ENCODE measurements at regions not wholly inside any gene's neighbourhood (a gene's known extent, or its start where the extent isn't known, plus 50 kb on each side); places are given as distances from the start of the nearest gene placed in this dataset.
"Not testable (repeated sequence)": the region's sequence is repeated elsewhere in the genome, so short reads cannot be mapped to it uniquely, and the experiment has no call there.

- no peaks in the 10 kb centered on the region for H3K27me3 Mint-ChIP-seq
- no peaks in the 10 kb centered on the region for H3K4me1 Mint-ChIP-seq
- peaks cover 6 to 12% (median 10%) of the 10 kb centered on the region in 3 donors for H3K9me3 Mint-ChIP-seq
- no peaks in the 10 kb centered on the region for H3K36me3 Mint-ChIP-seq
- no peak overlapping the region for H3K27ac Mint-ChIP-seq
- H3K4me3 Mint-ChIP-seq = no peak overlapping the region
These were observed 1214.9 kb downstream of the GALC start for GRCh38 chr14:86777963-86778602.

GRCh38 chr14:86775896-86776295, 1217.1 kb downstream of the GALC start:
- not testable (repeated sequence) for H3K27ac Mint-ChIP-seq, H3K27me3 Mint-ChIP-seq, H3K36me3 Mint-ChIP-seq, H3K4me1 Mint-ChIP-seq, H3K4me3 Mint-ChIP-seq
- peaks cover 2 to 15% (median 12%) of the 10 kb centered on the region in 3 donors for H3K9me3 Mint-ChIP-seq

- H3K4me1 Mint-ChIP-seq = no peaks in the 10 kb centered on the region
- H3K27ac Mint-ChIP-seq = no peak overlapping the region
- no peak overlapping the region for H3K4me3 Mint-ChIP-seq
- no peaks in the 10 kb centered on the region for H3K36me3 Mint-ChIP-seq
- H3K9me3 Mint-ChIP-seq = peaks cover 2 to 15% (median 12%) of the 10 kb centered on the region in 3 donors
- no peaks in the 10 kb centered on the region for H3K27me3 Mint-ChIP-seq
These were observed 1218.1 kb downstream of the GALC start for GRCh38 chr14:86774916-86775315.

- no peaks in the 10 kb centered on the region for H3K4me1 Mint-ChIP-seq
- peak overlapping the region in 1 of 3 donors; percentile 35 for H3K27ac Mint-ChIP-seq
- H3K9me3 Mint-ChIP-seq = peaks cover 4 to 15% (median 15%) of the 10 kb centered on the region in 3 donors
- H3K27me3 Mint-ChIP-seq = no peaks in the 10 kb centered on the region
- H3K4me3 Mint-ChIP-seq = no peak overlapping the region
- no peaks in the 10 kb centered on the region for H3K36me3 Mint-ChIP-seq
These were observed 1220.9 kb downstream of the GALC start for GRCh38 chr14:86772075-86772474.

GRCh38 chr14:86770186-86770585, 1222.8 kb downstream of the GALC start:
- Mint-ChIP-seq H3K4me3 (no peak overlapping the region), H3K4me1 (no peaks in the 10 kb centered on the region), H3K27ac (no peak overlapping the region), H3K36me3 (no peaks in the 10 kb centered on the region), H3K9me3 (peaks cover 8 to 23% (median 11%) of the 10 kb centered on the region in 3 donors), H3K27me3 (no peaks in the 10 kb centered on the region)

GRCh38 chr14:86766469-86766868, 1226.5 kb downstream of the GALC start:
- Mint-ChIP-seq H3K36me3 (no peaks in the 10 kb centered on the region), H3K4me3 (no peak overlapping the region), H3K9me3 (peaks cover 6 to 9% (median 8%) of the 10 kb centered on the region in 3 donors), H3K4me1 (no peaks in the 10 kb centered on the region), H3K27ac (no peak overlapping the region), H3K27me3 (no peaks in the 10 kb centered on the region)

- H3K9me3 Mint-ChIP-seq = peaks cover 2 to 7% (median 6%) of the 10 kb centered on the region in 3 donors
- H3K27ac Mint-ChIP-seq = no peak overlapping the region
- no peaks in the 10 kb centered on the region for H3K4me1 Mint-ChIP-seq
- H3K27me3 Mint-ChIP-seq = no peaks in the 10 kb centered on the region
- H3K36me3 Mint-ChIP-seq = no peaks in the 10 kb centered on the region
- no peak overlapping the region for H3K4me3 Mint-ChIP-seq
These were observed 1231.4 kb downstream of the GALC start for GRCh38 chr14:86761611-86762010.

- H3K27me3 Mint-ChIP-seq = no peaks in the 10 kb centered on the region
These were observed 1226.7 kb downstream of the FLRT2 start for GRCh38 chr14:86756521-86757190.

GRCh38 chr14:86750488-86750887, 1220.5 kb downstream of the FLRT2 start:
- not testable (repeated sequence) for H3K36me3 Mint-ChIP-seq, H3K27me3 Mint-ChIP-seq, H3K4me1 Mint-ChIP-seq, H3K4me3 Mint-ChIP-seq, H3K27ac Mint-ChIP-seq
- peaks cover 6 to 46% (median 18%) of the 10 kb centered on the region in 3 donors for H3K9me3 Mint-ChIP-seq

More at GRCh38 chr14:86756521-86757190, 1226.7 kb downstream of the FLRT2 start:
- H3K4me3 Mint-ChIP-seq = no peak overlapping the region
- H3K36me3 Mint-ChIP-seq = no peaks in the 10 kb centered on the region
- H3K4me1 Mint-ChIP-seq = peaks cover 0 to 1% (median 0%) of the 10 kb centered on the region in 3 donors
- H3K27ac Mint-ChIP-seq = no peak overlapping the region
- H3K9me3 Mint-ChIP-seq = peaks cover 2 to 20% (median 8%) of the 10 kb centered on the region in 3 donors

GRCh38 chr14:86739761-86740160, 1209.8 kb downstream of the FLRT2 start:
- Mint-ChIP-seq H3K27ac (no peak overlapping the region), H3K4me3 (no peak overlapping the region), H3K4me1 (no peaks in the 10 kb centered on the region), H3K36me3 (no peaks in the 10 kb centered on the region), H3K9me3 (peaks cover 0 to 10% (median 2%) of the 10 kb centered on the region in 3 donors), H3K27me3 (no peaks in the 10 kb centered on the region)

GRCh38 chr14:86731427-86731826, 1201.5 kb downstream of the FLRT2 start:
- H3K27me3 Mint-ChIP-seq, H3K4me1 Mint-ChIP-seq, H3K36me3 Mint-ChIP-seq, H3K27ac Mint-ChIP-seq, H3K4me3 Mint-ChIP-seq, H3K9me3 Mint-ChIP-seq: not testable (repeated sequence)

- peaks cover 6 to 19% (median 7%) of the 10 kb centered on the region in 3 donors for H3K9me3 Mint-ChIP-seq
- H3K27ac Mint-ChIP-seq = no peak overlapping the region
- no peaks in the 10 kb centered on the region for H3K36me3 Mint-ChIP-seq
These were observed 1193.3 kb downstream of the FLRT2 start for GRCh38 chr14:86723254-86723624.

GRCh38 chr14:86722612-86723253, 1192.8 kb downstream of the FLRT2 start:
- Mint-ChIP-seq H3K27ac (no peak overlapping the region), H3K9me3 (peaks cover 7 to 22% (median 8%) of the 10 kb centered on the region in 3 donors), H3K27me3 (no peaks in the 10 kb centered on the region), H3K36me3 (no peaks in the 10 kb centered on the region), H3K4me1 (peaks cover 0 to 3% (median 0%) of the 10 kb centered on the region in 3 donors), H3K4me3 (no peak overlapping the region)

More at GRCh38 chr14:86723254-86723624, 1193.3 kb downstream of the FLRT2 start:
- Mint-ChIP-seq H3K27me3 (no peaks in the 10 kb centered on the region), H3K4me3 (no peak overlapping the region), H3K4me1 (peaks cover 0 to 3% (median 0%) of the 10 kb centered on the region in 3 donors)

- Mint-ChIP-seq H3K4me3 (no peak overlapping the region), H3K9me3 (peaks cover 6 to 9% (median 7%) of the 10 kb centered on the region in 3 donors)
These were observed 1184.6 kb downstream of the FLRT2 start for GRCh38 chr14:86714575-86714974.

GRCh38 chr14:86714153-86714552, 1184.2 kb downstream of the FLRT2 start:
- no peaks in the 10 kb centered on the region for H3K4me1 Mint-ChIP-seq

More at GRCh38 chr14:86714575-86714974, 1184.6 kb downstream of the FLRT2 start:
- Mint-ChIP-seq H3K27me3 (no peaks in the 10 kb centered on the region), H3K4me1 (peaks cover 0 to 2% (median 0%) of the 10 kb centered on the region in 3 donors), H3K27ac (no peak overlapping the region), H3K36me3 (no peaks in the 10 kb centered on the region)

More at GRCh38 chr14:86714153-86714552, 1184.2 kb downstream of the FLRT2 start:
- H3K36me3 Mint-ChIP-seq = no peaks in the 10 kb centered on the region
- no peak overlapping the region for H3K4me3 Mint-ChIP-seq
- no peaks in the 10 kb centered on the region for H3K27me3 Mint-ChIP-seq
- no peak overlapping the region for H3K27ac Mint-ChIP-seq
- peaks cover 4 to 9% (median 7%) of the 10 kb centered on the region in 3 donors for H3K9me3 Mint-ChIP-seq
